ENCODE measurements at regions not wholly inside any gene's neighbourhood (a gene's known extent, or its start where the extent isn't known, plus 50 kb on each side); places are given as distances from the start of the nearest gene placed in this dataset.

DNA sequence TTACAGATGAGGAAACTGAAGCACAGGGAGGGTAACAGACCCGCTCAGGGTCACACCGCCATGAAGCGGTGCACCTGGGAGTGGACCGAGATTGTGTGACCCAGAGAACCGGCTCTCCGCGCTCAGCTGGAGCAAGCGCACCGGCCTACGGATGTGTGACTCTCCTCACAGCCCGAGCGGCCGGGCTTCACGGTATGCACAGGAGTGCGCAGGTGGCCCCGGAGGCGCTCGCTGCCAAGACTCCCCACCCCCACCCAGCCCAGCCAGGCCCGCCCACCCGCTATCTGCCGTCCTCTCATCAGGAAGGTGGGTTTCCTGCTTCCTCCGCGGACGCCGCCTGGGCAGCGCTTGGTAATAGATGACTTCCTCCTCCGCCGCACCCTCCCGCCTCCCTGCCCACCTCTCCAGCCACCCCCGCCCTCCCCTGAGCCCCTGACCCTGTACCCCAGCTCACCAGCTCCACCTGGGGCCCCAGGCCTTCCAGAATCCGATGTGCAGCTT is 110.7 kb downstream of the NCOR2 start:
- DNase-seq (ENCODE audit: low read depth), result no peak
- TF ChIP-seq, protein P1, sequence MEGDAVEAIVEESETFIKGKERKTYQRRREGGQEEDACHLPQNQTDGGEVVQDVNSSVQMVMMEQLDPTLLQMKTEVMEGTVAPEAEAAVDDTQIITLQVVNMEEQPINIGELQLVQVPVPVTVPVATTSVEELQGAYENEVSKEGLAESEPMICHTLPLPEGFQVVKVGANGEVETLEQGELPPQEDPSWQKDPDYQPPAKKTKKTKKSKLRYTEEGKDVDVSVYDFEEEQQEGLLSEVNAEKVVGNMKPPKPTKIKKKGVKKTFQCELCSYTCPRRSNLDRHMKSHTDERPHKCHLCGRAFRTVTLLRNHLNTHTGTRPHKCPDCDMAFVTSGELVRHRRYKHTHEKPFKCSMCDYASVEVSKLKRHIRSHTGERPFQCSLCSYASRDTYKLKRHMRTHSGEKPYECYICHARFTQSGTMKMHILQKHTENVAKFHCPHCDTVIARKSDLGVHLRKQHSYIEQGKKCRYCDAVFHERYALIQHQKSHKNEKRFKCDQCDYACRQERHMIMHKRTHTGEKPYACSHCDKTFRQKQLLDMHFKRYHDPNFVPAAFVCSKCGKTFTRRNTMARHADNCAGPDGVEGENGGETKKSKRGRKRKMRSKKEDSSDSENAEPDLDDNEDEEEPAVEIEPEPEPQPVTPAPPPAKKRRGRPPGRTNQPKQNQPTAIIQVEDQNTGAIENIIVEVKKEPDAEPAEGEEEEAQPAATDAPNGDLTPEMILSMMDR (IDR thresholded peaks at IDR 0.05; ENCODE audit: low read depth, low read length, missing control alignments), result no peak
- H3K4me3 ChIP-seq (ENCODE audit: low read depth, low read length), result no peak overlapping the region
- in situ Hi-C loops (cut with HindIII; ENCODE audit: low sequenced_read_pairs), result no loop called here

DNA sequence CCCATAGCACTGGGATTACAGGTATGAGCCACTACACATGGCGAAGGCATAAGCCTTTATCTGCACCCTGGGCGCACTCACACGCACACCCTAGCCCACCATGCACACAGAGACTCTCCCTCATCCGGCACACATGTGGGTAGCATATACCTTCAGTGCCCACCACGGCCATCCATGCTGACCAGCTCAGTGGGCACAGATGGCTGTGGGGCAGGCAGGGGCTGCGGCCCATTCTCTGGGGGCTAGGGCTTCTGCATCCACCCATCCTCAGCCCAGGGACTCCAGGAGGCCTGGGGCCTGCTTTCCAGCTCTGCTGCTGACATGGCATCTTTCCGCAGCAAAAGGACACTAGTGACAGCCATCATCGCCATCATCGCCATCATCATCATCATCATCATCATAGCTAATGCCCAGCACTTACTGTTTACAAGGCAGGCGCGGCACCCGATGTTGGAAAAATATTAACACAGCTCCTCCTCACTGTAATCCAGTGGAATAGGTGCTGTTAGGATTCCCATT is 111.2 kb downstream of the NCOR2 start:
- no peak for DNase-seq (ENCODE audit: low read depth)
- H3K4me3 ChIP-seq (ENCODE audit: low read depth, low read length), result no peak overlapping the region
- TF ChIP-seq, protein P1 (IDR thresholded peaks at IDR 0.05; ENCODE audit: low read depth, low read length, missing control alignments), result no peak
- in situ Hi-C loops (cut with HindIII; ENCODE audit: low sequenced_read_pairs), result no loop called here

DNA sequence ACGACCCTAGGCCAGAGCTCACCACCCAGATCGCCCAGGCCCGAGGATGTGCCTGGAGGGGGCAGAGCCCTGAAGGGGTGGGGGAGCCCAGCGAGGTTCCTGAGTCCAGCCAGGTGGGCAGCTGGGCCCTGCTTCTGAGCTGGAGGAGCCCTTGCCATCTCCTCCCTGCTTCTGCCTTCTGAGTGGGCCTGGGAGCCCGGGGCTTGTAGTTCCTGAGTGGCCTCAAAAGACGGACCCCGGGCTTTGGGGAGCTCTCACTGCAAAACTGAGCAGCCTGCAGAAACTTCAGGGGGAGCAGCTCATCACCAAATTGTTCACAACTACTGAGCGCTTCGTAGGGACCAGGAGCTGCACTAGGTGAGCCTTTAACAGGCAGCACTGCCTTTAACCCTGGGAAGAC is 112.1 kb downstream of the NCOR2 start:
- in situ Hi-C loops (cut with HindIII; ENCODE audit: low sequenced_read_pairs), result no loop called here
- DNase-seq (ENCODE audit: low read depth), result no peak
- H3K4me3 ChIP-seq (ENCODE audit: low read depth, low read length), result no peak overlapping the region
- TF ChIP-seq, protein P1 (IDR thresholded peaks at IDR 0.05; ENCODE audit: low read depth, low read length, missing control alignments), result no peak

DNA sequence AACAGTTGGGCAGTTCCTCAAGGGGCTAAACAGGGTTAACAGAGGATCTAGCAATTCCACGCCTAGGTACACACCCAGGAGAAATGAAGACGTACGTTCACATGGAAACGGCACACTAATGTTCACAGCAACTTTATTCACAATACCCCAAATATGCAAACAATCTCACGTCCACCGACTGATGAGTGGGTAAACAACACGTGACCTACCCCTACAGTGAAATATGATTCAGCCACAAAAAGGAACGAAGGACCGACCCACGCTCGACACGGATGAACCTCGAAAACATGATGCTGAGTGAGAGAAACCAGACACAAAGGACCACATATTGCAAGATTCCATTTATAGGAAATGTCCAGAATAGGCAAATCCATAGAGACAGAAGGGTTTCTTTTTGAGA is 112.7 kb downstream of the NCOR2 start:
- DNase-seq (ENCODE audit: low read depth), result peak; percentile 39
- TF ChIP-seq, protein P1 (IDR thresholded peaks at IDR 0.05; ENCODE audit: low read depth, low read length, missing control alignments), result no peak
- in situ Hi-C loops (cut with HindIII; ENCODE audit: low sequenced_read_pairs), result no loop called here
- H3K4me3 ChIP-seq (ENCODE audit: low read depth, low read length), result no peak overlapping the region

DNA sequence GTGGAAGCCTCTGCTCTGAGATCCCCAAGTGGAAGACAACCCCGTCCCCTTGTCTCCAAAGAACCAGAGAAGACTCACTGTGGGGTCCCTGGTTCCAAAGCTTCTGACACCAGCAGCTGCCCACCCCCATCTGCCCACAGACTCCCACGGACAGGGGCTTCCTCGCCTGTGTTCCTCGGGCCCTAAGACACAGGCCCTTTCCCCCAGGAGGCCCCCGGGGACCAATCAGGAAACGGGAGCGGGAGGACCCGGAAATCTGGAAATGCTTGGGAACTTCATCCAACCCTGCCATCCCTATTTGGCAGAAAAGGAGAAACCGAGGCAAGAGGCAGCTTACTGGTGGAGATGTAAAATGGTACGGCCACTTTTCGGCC is 113.1 kb downstream of the NCOR2 start:
- H3K4me3 ChIP-seq (ENCODE audit: low read depth, low read length), result no peak overlapping the region
- DNase-seq (ENCODE audit: low read depth), result no peak
- in situ Hi-C loops (cut with HindIII; ENCODE audit: low sequenced_read_pairs), result no loop called here
- TF ChIP-seq, protein P1 (IDR thresholded peaks at IDR 0.05; ENCODE audit: low read depth, low read length, missing control alignments), result no peak

DNA sequence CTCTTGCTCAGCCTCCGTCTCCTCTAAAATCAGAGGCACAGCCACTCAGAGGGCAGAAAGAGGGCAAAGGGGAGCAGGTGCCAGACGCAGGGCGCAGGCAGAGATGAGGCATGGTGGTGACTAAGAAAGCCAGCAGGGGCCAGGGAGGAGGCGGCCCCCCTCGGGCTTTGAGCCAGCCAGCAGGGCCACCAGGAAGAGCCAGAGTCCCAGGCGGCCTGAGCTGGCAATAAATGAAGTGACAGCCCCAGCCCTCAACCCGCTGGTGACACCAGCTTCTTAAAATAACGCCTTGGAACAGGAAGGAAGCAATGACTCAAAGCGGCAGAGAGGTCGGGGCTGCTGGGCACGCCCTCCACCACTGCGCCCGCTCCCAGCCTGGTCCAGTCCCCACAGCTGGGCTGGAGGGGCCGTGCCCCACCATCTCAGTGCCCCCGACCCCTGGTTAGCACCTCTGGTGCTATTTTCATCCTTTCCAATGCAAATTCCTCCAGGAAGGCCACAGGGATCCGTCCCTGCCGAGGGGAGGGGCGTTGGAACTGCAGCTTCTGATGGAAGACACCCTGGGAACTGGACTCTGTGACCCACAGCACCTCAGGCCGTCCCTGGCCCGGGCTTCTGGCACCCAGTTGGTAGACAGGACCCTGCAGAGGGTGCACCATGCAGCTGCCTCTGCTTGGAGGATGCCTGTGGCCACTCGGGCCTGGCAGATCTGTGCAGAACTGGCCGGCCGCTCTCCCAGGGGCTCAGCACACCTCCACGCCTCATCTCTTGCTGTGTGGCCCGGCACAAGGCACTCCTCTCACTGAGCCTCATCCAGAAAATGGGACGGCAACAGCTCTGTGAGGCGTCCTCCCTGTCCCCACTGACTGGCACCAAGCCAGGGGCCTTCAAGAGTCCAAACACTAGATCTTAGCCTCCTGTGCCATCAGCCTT is 113.7 kb downstream of the NCOR2 start:
- no peak overlapping the region for H3K4me3 ChIP-seq (ENCODE audit: low read depth, low read length)
- no peak for DNase-seq (ENCODE audit: low read depth)
- in situ Hi-C loops (cut with HindIII; ENCODE audit: low sequenced_read_pairs), result no loop called here
- TF ChIP-seq, protein P1 (IDR thresholded peaks at IDR 0.05; ENCODE audit: low read depth, low read length, missing control alignments), result no peak
